Bone marrow (tissue), 2 donors: ENCODE measurements at regions not wholly inside any gene's neighbourhood (a gene's known extent, or its start where the extent isn't known, plus 50 kb on each side); places are given as distances from the start of the nearest gene placed in this dataset.
A peak's percentile ranks its signal among the peaks of the same experiment; 100 is the strongest.
"Not testable (repeated sequence)": the region's sequence is repeated elsewhere in the genome, so short reads cannot be mapped to it uniquely, and the experiment has no call there.

Experiments
- DNase-seq, 2 donors: peaks; one replicate each; lab custom pipeline; 2025; lab: John Stamatoyannopoulos, UW

DNA sequence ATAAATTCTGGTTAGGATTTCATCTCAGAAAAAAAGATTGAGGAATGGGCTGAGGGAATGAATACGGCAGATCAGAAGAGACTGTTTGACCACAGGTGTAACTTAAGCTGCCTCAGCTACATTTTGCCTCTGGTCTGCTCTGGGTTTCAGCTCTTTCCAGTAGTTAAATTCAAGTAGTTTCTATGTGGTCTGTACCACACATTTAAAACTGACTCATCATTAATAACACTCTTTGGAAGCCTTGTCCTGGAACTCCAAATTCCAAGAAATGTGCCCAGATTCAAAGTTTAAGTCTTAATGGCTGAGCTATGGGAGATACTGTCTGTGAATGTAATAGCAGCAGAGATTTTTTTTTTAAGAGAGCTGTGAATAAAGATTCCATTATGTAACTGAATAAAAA, 133.1 kb upstream of the IGSF10 start:
- DNase-seq, result no peak

DNA sequence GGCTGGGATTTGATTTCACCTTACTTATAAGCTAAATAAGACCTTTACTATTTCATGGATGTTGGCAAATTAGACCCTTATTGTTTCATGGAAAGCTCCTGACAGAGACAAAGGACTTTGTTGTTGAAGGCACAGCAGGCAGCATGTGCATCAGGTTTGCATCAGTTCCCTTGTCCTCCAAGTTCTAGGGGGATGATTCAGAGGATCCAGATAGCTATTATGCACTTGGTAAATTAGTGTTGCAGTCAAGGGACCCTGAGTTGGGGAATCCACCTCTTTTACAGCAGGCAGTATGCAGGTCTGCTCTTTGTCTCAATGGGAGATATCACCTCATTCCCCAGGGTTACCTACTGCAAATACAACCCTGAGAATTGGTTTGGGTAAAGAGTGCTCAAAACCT, 131.4 kb upstream of the IGSF10 start:
- no peak for DNase-seq

DNA sequence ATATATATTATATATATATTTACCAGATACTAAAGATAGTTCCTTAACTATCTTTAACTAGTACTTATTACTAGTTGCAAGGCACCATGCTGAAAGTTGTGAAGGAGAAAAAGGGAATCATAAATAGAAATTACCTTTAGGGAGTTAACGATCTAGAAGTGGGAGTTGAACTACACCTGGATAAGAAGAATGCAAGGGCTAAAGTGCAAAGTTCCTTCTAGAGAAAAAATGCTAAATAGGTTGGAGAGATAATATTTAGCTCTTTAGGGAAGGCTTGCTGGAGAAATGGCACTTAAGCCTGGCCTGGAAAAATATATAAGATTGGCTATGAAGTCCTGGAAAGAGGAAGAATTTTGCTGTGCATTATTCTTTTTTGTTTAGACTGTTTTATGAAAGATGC, 130.6 kb upstream of the IGSF10 start:
- no peak for DNase-seq

DNA sequence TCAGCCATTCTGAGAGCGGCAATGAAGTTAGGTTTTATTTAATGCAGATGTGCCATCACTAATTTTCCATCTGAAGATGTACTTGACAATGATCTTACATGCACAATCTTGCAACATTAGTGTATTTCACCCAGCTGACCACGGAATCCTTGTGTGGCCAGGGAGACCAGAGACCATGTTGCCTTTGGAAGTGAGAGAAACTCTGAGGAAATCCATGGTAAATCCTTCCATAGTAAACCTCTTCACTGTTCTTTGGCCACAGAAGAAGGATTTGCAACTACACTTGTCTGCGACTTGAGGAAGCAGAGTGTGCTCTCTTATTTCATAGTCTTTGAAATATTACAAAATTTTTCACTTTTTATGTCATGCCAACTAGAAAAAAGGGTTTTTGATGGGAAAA, 128.4 kb upstream of the IGSF10 start:
- DNase-seq, result no peak

DNA sequence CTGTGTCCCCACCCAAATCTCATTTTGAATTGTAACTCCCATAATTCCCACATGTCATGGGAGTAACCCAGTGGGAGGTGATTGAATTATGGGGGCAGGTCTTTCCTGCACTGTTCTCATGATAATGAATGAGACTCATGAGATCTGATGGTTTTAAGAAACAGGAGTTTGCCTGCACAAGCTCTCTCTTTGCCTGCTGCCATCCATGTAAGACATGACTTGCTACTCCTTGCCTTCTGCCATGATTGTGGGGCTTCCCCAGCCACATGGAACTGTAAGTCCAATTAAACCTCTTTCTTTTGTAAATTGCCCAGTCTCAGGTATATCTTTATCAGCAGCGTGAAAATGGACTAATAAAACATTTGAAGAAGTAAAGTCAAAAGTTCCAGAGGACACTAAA, 126.8 kb upstream of the IGSF10 start:
- not testable (repeated sequence) for DNase-seq

DNA sequence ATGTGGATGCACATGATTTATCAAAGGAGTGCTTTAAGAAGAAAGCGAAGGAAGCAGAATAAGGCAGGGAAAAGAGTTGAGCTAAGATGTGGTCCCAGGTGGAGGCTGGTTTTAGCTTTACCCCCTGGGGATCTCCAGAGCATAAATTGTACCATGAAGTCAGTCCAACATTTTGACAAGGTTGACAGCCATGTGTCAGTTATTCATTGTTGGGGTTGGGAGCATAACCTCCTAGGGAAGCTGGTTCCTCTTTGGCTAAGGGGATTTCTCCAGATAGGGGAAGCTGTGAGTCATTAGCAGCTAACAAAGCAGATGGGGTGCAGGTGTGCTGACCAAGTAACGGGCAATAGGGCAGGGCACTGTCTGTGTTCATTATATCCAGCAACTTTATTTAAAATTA, 123.7 kb upstream of the IGSF10 start:
- peak in 1 of 2 donors; percentile 75 for DNase-seq

DNA sequence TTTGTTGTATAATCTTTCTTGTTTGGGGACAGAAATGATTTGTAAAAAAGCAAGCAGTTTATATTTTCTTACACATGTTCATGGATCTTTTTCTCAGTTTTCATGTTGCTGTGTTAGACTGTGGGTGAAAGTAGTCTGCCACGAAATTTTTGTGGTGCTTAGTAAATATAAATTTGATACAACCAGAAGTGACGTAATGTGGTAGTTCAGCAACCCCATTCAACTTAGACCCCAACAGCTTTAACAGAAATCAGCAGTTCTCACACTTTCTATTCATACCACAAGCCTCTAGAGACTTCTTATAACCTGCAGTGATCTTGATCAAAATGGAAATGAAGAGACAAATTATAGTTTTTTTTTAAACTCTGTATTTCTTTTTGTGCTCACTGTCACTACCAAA, 120.2 kb upstream of the IGSF10 start:
- no peak for DNase-seq

DNA sequence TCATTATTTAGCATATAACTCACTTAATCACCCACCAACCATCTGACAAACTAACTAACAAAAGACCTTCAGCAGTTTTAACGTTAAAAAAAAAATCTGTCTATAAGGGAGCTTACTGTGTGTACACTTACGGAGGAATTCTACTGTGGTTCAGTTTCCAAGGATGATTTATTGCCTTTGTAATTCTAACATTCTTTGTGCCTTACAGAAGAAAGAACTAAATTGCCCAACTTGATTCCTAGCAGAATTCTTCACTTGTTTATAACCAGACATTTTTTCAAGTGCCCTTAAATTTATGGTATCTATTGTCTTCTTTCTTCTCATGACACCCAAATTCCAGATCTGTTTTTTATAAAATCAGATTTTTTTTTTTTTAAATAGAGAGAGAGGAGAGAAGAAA, 119.7 kb upstream of the IGSF10 start:
- DNase-seq, result no peak

DNA sequence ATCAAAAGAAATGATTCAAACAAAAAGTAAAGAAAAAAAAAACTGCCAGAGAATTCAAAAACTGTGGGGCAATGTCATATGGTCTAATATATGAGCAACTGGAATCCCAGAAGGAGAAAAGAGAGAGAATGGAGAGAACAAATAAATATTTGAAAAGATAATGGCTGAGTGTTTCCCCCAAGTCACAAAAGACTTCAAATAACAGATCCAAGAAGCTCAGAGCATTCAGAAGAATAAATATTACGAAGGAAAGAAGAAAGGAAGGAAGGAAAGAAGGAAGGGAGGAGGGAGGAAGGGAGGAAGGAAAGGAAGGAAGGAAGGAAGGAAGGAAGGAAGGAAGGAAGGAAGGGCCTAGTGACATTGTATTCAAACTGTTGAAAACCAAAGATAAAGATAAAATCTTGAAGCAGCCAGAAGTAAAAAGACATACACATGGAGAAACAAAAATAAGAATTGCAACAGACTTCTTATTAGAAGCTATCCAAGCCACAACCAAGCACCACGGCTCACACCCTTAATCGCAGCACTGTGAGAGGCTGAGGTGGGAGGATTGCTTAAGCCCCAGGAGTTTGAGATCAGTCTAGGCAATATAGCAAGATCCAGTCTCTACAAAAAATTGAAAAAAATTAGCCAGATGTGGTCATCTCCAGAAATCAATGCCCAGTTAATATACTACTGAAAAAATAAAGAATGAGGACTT, 118.9 kb upstream of the IGSF10 start:
- DNase-seq, result no peak

DNA sequence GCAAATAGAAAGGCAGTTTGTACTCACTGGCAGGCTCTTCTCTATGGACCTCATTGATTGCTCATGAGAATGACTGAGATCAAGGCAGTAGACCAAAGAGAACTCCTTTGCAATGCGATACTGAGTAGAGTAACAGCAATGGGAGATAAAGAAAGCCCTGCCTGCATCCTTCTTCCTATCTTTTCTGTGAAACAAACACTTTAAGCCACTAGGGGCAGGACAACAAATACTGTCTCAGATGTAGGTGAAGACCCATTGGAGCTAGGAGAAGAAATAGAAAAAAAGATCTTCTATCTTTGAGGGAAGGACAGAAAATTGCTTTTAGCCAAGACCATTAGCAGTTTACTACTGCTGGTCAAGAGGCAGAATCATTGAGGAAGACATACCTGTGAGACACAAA, 117.6 kb upstream of the IGSF10 start:
- DNase-seq, result no peak

DNA sequence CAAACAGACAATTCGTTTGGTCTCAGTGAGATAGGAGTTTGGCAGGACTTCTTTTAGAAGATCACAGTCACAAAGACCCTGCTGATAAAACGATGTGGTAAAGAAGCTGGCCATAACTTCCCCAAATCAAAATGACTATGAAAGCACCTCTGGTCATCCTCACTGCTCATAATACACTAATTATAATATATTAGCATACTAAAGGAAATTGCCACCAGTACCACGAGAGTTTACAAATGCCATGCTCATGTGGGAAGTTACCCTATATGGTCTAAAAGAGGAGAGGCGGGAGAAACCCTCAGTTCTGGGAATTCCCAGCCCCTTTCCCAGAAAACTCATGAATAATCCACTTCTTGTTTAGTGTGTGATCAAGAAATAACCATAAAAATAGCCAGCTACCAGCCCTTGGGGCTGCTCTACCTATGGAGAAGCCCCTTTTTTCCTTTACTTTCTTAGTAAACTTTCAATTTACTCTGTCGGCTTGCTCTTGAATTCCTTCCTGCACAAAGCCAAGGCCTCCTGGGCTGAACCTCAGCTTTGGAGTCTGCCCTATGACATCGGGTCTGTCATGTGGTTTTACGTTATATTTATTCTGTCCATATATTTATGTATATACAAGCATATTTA, 115.8 kb upstream of the IGSF10 start:
- DNase-seq, result no peak

DNA sequence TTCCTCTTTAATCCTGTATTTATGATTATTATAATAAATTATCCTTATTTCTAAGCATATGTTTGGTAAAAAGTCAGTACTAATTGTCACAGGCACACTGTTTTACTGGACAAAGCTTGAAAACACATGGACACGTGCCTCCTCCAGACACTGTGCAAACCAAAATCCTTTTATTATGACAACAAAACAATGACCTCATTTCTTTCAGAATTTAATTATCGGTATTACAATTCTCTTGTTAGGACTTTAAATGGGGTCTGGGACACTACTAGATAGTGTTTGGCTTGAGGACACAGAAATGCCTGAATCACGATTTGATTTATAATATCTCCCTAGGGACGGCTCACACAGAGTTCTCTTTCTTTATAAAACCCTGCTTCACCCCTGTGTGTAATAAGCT, 107.3 kb upstream of the IGSF10 start:
- no peak for DNase-seq

DNA sequence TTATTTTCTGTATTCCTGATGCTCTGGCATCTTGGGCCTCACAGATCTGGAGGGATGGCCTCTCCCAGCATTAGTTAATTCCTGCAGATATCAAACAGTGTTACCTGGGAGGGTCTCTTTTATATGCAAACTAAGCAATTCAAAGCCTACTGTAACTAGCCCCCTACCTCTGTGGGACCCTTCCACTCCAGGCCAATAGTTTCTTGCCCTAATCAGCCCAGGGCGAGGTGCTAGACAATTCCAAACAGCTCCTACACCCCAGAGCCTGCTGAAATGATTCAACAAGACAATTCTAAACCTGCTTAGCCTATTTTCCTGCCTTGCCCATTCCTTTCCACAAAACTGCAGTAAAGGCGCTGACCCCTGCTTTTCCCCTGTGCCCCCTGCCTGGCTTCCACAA, 106.6 kb upstream of the IGSF10 start:
- DNase-seq, result no peak

DNA sequence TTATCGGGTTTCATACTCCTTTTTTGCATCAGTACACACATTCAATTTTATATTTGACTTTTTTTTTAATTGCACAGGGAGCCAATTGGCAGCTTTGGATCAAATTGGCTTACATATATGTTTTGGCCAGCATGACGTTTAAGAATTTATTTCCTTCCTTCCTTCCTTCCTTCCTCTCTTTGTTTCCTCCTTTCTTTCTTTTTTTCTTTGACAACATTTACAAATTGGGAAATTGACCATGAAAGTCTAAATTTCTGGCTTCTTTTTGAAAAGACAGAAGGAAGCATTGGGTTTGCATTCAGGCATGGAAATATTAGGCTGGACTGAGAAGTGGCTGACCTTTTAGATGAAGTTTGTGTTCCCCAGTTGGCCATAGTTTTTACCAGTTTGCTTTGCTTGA, 103.4 kb upstream of the IGSF10 start:
- DNase-seq, result no peak

DNA sequence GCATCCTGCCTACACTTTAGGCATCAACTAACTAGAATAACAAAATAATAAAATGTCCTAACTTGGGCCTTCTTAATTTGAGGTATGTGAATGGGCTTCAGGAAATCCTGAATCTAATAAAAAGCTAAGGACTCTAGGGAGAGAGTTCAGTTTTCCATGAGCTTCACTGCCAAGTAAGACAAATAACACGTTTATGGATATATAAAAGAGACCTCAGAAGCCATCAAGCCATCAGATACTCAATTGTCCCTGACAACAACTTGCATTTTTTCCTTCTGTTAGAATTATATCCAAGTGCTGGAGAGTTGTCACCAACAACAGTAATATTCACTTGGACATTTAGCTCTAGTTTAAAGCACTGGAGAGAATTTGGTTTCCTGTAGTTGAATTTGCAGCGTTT, 102.4 kb upstream of the IGSF10 start:
- DNase-seq, result no peak

DNA sequence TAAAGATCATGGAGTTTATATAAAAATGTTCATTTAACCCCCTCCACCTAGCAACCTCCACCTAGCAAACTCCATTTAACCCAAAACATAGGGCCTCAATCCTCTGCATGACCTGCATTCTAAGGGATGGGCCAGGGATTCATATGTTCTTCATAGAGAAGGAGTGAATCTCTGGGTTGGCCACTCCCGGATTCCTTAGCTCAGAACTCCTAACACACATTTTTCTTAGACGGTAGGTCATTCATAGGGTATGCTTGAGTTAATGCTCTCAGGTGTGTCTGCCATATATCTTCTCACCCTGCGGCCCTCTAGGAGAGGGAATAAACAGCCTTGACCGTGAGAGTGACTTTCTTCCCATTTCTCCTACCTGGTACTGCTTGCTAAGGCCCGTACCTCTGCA, 102.0 kb upstream of the IGSF10 start:
- DNase-seq, result no peak

DNA sequence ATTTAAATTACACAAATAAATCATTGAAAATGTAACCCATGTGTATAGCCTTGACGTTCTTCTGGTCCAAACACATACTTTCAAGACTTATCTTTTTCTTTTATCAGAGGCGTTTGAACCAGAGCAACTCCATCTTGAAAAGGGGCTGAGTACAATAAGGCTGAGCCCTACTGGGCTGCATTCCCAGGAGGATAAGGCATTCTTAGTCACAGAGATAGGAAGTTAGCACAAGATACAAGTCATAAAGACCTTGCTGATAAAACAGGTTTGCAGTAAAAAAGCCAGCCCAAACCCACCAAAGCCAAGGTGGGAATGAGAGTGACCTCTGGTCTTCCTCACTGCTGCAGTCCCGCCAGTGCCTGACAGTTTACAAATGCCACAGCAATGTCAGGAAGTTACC, 101.0 kb upstream of the IGSF10 start:
- no peak for DNase-seq

DNA sequence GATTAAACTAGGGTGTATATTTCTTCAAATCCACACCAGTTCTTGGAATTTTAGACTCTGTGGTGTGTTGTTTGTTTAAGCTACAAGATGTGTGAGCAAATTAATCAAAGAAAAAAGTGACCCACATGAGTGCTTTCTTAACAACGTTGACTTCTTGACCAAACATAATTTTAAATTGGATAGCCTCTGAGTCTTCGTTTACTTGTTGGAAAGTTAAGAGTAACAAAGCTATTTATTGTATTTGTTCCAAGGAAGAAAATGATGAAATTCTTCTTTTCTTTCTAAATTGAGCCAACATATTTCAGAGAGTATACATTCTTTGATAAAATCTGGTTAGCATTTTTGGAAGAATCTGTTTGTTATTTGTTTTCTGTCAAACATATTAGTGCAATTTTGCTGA, 99.9 kb upstream of the IGSF10 start:
- DNase-seq, result no peak

DNA sequence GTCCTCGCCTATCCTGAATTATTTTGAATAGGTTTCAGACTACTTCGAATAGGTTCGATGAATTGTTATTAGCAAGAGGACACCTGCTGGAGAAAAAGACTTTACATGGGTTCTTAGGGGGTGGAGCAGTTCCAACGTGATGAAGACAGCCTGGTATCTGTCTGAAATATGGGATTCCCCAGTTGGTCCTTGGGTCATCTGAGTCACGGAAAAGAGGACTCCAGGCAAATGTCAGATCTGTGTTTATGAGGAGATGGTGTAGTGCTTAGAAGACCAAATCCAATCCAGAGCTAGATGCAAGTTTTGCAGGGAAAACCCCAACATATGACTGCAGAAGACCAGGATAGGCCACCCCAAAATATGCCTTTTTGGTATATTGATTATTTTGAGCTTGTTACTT, 98.9 kb upstream of the IGSF10 start:
- DNase-seq, result no peak

DNA sequence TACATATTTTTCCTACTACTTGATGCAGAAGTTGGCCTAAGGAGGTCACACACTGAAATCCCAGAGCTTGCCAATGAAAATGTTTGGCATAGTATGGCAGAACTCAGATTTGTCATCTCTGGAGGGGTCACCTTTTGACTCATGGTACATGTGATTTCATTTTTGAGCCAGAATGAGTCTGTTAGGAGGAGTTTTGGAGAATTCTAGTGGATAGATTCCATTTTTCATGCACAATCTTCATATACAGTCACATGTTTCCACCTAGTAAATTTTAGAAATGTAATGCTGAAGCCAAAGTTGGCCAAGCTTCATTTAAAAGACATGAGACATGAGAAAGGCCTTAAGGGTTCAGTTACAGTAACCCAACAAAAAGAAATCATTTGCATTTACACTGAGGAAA, 97.8 kb upstream of the IGSF10 start:
- no peak for DNase-seq

DNA sequence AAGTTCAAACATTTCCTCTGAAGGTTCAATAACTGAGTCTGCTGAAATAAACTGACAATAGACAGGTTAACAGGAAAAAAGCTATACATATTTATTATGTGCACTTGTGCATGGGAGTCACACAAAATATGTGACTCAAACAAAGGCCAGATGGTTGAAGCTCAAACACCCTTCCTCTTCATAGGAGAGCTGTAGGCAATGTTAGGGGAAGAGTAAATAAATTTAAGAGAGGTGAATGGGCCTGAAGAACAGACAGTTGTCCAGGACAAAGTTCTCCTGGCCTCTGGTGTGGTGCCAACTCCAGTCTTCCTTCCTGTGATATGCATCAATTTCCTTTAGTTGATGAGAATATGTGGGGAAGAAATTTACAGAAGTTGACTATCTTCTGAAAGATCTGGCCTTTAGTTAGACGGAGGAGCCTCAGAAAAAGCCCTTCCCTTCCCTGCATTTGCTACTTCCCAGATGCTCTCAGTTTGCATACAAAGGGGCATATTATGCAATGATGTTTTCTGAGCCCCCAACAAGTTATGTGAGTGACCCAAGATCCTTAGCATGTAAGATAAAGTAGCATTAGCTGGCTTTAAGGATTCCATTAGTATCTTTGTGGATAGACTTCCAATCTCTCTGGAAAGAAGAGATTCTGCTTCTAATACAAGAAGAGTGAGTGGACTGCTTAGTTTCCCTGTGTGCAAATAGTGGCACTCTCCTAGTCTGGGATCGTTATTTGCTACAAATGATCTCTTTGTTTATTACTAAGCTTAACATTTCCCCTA, 96.4 kb upstream of the IGSF10 start:
- DNase-seq, result peak in 1 of 2 donors; percentile 47

DNA sequence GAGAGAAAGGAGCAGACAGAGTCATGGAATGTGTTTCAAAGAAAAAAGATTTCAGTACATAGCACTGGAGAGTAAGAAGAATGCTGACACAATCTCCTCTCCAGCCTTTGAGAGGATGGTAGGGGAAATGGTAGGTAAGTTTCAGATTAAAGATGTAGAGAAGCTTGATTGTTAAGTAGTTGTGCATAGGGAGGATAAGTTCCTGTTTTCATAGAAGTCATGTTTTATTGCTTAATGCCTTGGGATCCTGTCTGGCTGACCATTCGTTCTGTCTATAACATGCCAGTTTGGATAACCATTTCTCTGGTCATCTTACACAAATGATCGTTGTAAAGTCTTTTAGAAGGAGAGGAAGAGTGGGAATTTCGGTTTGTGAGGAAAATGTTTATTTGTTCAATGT, 95.7 kb upstream of the IGSF10 start:
- DNase-seq, result peak in 1 of 2 donors; percentile 24

DNA sequence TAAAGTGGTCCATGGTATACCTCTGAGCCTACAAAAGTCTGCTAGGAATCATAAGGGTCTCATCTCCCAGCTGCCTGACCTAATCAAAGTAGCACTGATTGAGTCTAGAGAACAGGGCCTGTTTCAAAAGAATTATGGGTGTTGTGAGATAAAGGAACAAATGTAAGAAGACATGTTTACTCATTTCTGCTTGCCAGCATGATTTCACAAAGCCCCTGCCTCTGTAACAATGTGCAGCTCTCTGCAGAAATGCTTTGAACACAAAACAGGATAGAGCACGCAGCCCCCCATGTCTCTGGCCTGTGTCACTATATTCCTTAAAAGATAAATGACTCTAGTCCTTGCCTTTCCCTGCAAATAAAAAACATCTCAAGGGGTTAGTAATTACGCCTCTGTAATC, 94.7 kb upstream of the IGSF10 start:
- no peak for DNase-seq
